OCI-LY3 (cell line): ENCODE measurements at regions not wholly inside any gene's neighbourhood (a gene's known extent, or its start where the extent isn't known, plus 50 kb on each side); places are given as distances from the start of the nearest gene placed in this dataset.

Source experiments
- H2AFZ ChIP-seq: fragments of 200-600, 300-600 bp; shearing (Covaris generic); 2 replicates; pipeline ENCODE4 v1.6.0; 2014; ENCODE audit warnings: antibody characterized with exemption, low read depth, low read length
- H3K27ac ChIP-seq: fragments of 200-600, 300-600 bp; sonication (generic); 2 replicates; pipeline ENCODE4 v1.5.1; 2014; ENCODE audit warnings: mild to moderate bottlenecking, low read length, moderate library complexity, mixed read lengths
- H3K27me3 ChIP-seq: fragments of 200-600, 300-600 bp; sonication (generic); 2 replicates; pipeline ENCODE4 v1.6.1; 2014; ENCODE audit warnings: low read depth, low read length, mixed read lengths
- H3K36me3 ChIP-seq: fragments of 200-600, 300-600 bp; sonication (generic); replicated peaks from 2 replicates; pipeline ENCODE3; 2014; ENCODE audit warnings: low read depth, low read length, mixed read lengths
- H3K4me1 ChIP-seq: fragments of 300-600, 200-600 bp; sonication (generic); 2 replicates; pipeline ENCODE4 v1.6.1; 2014; ENCODE audit warnings: low read length, mixed read lengths
- H3K4me2 ChIP-seq: fragments of 200-600, 300-600 bp; sonication (generic); 2 replicates; pipeline ENCODE4 v1.6.1; 2014; ENCODE audit warnings: low read length, mixed read lengths
- H3K4me3 ChIP-seq: fragments of 300-600, 200-600 bp; sonication (generic); 2 replicates; pipeline ENCODE4 v1.5.1; 2014; ENCODE audit warnings: antibody characterized with exemption, mild to moderate bottlenecking, low read length, moderate library complexity
- H3K79me2 ChIP-seq: fragments of 300-600, 200-600 bp; shearing (Covaris generic); 2 replicates; pipeline ENCODE4 v1.6.1; 2014; ENCODE audit warnings: mild to moderate bottlenecking, low read length, mixed read lengths
- H3K9ac ChIP-seq: fragments of 300-600, 200-600 bp; shearing (Covaris generic); 2 replicates; pipeline ENCODE4 v1.6.0; 2014; ENCODE audit warnings: mild to moderate bottlenecking, low read length, moderate library complexity
- H3K9me3 ChIP-seq: fragments of 200-600, 300-600 bp; shearing (Covaris generic); 2 replicates; pipeline ENCODE4 v1.6.1; 2014; ENCODE audit warnings: low read length, mixed read lengths; ENCODE audit not compliant: insufficient read depth
- H4K20me1 ChIP-seq: fragments of 200-600, 300-600 bp; sonication (generic); 2 replicates; pipeline ENCODE4 v1.6.1; 2016; ENCODE audit warnings: low read length, mixed read lengths; ENCODE audit not compliant: insufficient read depth
- CTCF ChIP-seq: fragments of 200-600, 300-600 bp; sonication (generic); IDR thresholded peaks from 2 replicates; pipeline ENCODE4 v1.5.1; 2014; ENCODE audit warnings: antibody characterized with exemption, low read length, low read depth
- EZH2phosphoT487 ChIP-seq: fragments of 200-600 bp; shearing (Covaris generic); IDR thresholded peaks from 2 replicates; pipeline ENCODE4 v1.6.1; 2018; ENCODE audit warnings: antibody characterized with exemption, mixed run types, low read depth

DNA sequence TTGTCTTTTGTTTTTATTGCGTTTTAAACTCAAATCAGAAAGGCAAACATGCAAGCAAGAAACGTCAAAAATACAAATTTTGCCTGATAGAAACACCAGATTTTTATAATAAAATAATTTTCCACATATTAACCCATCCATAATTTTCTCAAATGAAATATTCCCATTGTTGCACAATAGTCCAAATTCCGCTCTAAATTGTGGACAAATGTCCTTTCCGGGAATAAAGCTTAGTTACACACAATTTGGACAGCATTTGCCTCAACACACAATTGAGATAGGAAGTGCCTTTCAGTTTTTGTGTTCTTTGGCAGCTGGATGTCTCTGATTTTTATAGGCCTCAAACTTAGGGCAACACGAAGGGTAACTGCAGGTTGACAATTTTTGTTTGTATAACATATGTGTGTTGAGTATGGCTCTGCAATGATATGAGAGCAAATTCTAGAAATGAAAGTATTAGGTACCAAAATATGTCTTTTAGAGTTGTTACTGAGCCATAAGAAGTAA lies 105.8 kb downstream of the DIO2 start:
- no peak for TF ChIP-seq EZH2phosphoT487
- no peak for TF ChIP-seq CTCF
- Histone ChIP-seq H3K4me2 (no peak overlapping the region), H2AFZ (no peak overlapping the region), H3K4me3 (no peak overlapping the region), H3K9ac (no peak overlapping the region), H3K9me3 (no peaks in the 10 kb centered on the region), H3K36me3 (no peaks in the 10 kb centered on the region), H3K4me1 (peaks cover 17% of the 10 kb centered on the region), H3K27ac (no peak overlapping the region), H3K27me3 (peaks cover 33% of the 10 kb centered on the region), H4K20me1 (no peaks in the 10 kb centered on the region), H3K79me2 (no peaks in the 10 kb centered on the region)

DNA sequence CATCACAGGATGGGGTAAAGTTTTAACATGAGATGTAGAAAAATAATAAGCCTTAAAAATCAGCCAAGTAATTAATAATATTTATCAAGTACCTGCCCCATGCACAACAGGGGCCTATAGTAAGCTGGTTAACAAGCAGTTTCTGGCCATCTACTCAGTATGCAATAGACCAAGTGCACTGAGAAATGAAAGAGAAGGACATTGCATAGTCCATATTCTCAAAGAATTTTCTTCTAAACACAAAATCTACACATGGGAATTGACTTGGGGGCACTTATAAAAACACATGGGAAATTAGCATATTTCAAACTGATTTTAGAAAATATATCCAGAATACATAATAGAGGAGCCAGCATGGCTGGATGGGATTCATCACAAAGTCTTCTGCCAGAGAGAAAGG lies 109.5 kb downstream of the DIO2 start:
- Histone ChIP-seq H3K4me2 (no peak overlapping the region), H3K4me1 (peaks cover 5% of the 10 kb centered on the region; the same call in 1 of the 2 replicates), H3K4me3 (no peak overlapping the region), H4K20me1 (no peaks in the 10 kb centered on the region), H3K9me3 (no peaks in the 10 kb centered on the region), H3K27ac (no peak overlapping the region), H2AFZ (no peak overlapping the region), H3K27me3 (peaks cover 17% of the 10 kb centered on the region), H3K79me2 (no peaks in the 10 kb centered on the region), H3K9ac (no peak overlapping the region), H3K36me3 (no peaks in the 10 kb centered on the region)
- TF ChIP-seq EZH2phosphoT487 = no peak
- no peak for TF ChIP-seq CTCF

DNA sequence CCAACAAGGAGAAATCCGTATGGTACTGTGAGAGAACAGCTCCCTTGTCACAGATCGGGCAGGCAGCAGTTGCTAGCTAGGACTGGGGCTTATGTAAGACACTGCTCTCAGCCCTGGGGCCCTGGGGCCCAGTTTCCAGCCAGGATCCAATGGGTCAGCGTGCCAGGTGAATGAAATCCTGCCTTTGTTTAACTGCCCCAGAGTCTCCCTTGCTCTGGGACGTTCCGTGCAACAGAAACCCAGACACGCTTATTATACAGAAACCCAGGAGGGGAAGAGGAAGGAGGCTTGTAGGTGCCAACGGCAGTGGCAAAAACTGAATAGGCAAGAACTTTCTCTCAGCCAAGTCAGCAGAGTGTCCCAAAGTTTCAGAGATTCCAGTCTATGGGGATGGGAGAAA lies 110.6 kb downstream of the DIO2 start:
- TF ChIP-seq CTCF = no peak
- TF ChIP-seq EZH2phosphoT487 = no peak
- H3K9me3 ChIP-seq = no peaks in the 10 kb centered on the region
- no peaks in the 10 kb centered on the region for H4K20me1 ChIP-seq
- no peak overlapping the region for H3K4me3 ChIP-seq
- no peak overlapping the region for H3K9ac ChIP-seq
- H3K4me2 ChIP-seq = no peak overlapping the region
- no peak overlapping the region for H3K27ac ChIP-seq
- H2AFZ ChIP-seq = no peak overlapping the region
- peaks cover 11% of the 10 kb centered on the region for H3K27me3 ChIP-seq
- H3K4me1 ChIP-seq = peaks cover 5% of the 10 kb centered on the region; the same call in 1 of the 2 replicates
- no peaks in the 10 kb centered on the region for H3K79me2 ChIP-seq
- H3K36me3 ChIP-seq = no peaks in the 10 kb centered on the region

- Histone ChIP-seq H3K9me3 (no peaks in the 10 kb centered on the region), H2AFZ (no peak overlapping the region), H3K27ac (no peak overlapping the region), H3K27me3 (peaks cover 11% of the 10 kb centered on the region), H3K36me3 (no peaks in the 10 kb centered on the region), H4K20me1 (no peaks in the 10 kb centered on the region), H3K4me3 (no peak overlapping the region), H3K4me1 (no peaks in the 10 kb centered on the region), H3K9ac (no peak overlapping the region), H3K79me2 (no peaks in the 10 kb centered on the region), H3K4me2 (no peak overlapping the region)
- TF ChIP-seq EZH2phosphoT487 (no peak), CTCF (no peak)
Observed at GRCh38 chr14:80095623-80096022, 115.7 kb downstream of the DIO2 start.
